ENCODE measurements at regions not wholly inside any gene's neighbourhood (a gene's known extent, or its start where the extent isn't known, plus 50 kb on each side); places are given as distances from the start of the nearest gene placed in this dataset.

DNA sequence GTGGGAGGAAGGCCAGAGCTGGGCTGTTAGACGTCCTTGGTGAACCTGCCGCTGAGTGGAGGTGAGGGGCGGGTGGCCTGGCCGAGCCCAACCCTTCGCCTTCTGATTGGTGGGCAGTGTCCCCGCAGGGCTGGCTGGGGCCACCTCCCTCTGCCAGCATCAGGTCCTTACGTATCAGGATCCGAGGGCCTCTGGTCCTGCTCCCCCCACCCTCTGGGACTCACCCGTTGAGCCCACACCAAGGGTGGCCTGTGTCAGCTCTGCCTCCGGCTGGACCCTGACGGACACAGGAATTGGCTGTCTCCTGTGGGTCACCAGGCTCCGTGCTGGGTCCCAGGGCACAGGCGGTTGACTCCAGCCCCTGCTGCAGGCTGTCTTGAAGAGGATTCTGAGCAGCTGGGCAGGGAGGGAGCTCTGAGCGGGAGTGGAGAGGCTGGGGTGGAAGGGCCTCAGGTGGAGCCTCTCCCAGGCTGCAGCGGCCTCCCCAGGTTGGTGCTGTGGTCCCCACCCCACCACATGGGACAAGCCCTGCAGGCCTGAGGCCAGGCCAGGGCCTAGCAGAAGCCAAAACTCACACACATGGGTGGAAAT, 58.4 kb upstream of the NKX1-1 start:
- DNase-seq (ENCODE audit: low read depth): no peak
- no peak overlapping the region for H3K4me3 ChIP-seq (ENCODE audit: low read length)
- TF ChIP-seq, protein P1, sequence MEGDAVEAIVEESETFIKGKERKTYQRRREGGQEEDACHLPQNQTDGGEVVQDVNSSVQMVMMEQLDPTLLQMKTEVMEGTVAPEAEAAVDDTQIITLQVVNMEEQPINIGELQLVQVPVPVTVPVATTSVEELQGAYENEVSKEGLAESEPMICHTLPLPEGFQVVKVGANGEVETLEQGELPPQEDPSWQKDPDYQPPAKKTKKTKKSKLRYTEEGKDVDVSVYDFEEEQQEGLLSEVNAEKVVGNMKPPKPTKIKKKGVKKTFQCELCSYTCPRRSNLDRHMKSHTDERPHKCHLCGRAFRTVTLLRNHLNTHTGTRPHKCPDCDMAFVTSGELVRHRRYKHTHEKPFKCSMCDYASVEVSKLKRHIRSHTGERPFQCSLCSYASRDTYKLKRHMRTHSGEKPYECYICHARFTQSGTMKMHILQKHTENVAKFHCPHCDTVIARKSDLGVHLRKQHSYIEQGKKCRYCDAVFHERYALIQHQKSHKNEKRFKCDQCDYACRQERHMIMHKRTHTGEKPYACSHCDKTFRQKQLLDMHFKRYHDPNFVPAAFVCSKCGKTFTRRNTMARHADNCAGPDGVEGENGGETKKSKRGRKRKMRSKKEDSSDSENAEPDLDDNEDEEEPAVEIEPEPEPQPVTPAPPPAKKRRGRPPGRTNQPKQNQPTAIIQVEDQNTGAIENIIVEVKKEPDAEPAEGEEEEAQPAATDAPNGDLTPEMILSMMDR (IDR thresholded peaks at IDR 0.05; ENCODE audit: insufficient read depth, low read depth, low read length, missing control alignments): no peak

DNA sequence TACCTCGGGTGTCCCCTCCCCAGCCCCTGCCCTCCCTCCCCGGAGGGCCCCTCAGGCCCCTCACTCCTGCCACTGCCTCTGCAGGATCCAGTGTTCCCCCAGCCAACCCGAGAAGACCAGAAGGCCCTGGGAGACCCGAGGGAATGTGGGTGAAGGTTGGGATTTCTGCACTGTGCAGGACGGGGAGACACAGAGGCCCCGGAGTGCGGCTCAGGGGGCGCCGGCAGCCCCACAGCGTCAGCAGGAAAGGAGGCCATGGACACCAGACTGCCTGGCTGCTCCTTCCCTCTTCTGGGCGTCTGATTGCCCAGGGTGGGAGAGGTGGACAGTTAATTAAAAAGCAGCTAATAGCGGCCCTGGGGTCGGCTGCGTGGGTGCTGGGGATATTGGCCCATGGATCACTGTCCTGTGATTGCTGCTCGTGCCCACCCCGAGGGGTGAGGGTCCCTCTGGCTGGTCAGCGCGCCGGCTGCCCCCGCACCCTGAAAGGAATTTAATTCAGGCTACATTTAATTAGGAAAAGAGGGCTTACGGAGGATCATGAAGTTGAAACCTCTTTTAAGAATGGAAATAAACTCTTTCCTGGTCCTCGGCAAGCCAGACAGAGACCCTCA, 57.8 kb upstream of the NKX1-1 start:
- no peak overlapping the region for H3K4me3 ChIP-seq (ENCODE audit: low read length)
- DNase-seq (ENCODE audit: low read depth): no peak
- TF ChIP-seq, protein P1 (IDR thresholded peaks at IDR 0.05; ENCODE audit: insufficient read depth, low read depth, low read length, missing control alignments): no peak

DNA sequence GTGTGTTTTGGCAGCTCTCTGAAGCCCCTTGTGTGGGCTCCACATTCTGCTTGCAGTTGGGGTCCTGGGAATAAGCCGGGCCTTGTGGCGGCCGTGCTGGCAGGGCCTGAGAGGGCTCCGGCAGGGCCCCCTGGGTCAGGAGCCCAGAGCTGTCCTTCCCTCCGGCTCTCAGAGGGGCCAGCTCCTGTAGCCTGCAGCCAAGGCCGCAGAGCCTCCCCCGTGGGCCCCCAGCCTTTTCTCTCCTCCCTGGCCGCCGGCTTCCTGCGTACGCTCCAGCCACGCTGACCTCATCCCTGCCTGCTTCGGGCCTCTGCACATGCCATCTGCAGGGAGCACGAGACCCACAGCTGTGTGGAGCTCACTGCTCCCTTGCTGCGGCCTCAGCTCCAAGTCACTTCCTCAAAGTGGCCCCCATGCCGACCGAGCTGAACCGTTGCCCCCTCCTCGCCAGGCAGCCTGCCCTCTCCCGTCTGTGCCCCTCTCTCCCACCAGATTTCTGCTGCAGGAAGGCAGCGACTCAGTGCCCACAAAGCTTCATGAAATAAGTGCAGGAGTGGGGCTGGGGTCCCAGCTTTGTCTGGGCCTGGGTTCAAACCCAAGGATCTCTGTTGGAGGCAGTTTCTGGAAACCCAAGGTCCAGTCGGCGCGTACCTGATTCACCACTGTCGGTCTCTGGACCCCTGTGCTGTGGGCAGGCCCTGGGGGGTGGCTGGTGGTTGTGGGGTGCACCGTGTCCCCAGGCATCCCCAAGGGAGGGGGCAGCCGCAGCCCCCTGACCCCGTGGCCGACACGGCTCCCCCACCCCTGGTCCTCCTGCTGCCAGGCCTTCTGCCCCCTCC, 57.1 kb upstream of the NKX1-1 start:
- TF ChIP-seq, protein P1 (IDR thresholded peaks at IDR 0.05; ENCODE audit: insufficient read depth, low read depth, low read length, missing control alignments): no peak
- no peak for DNase-seq (ENCODE audit: low read depth)
- no peak overlapping the region for H3K4me3 ChIP-seq (ENCODE audit: low read length)

DNA sequence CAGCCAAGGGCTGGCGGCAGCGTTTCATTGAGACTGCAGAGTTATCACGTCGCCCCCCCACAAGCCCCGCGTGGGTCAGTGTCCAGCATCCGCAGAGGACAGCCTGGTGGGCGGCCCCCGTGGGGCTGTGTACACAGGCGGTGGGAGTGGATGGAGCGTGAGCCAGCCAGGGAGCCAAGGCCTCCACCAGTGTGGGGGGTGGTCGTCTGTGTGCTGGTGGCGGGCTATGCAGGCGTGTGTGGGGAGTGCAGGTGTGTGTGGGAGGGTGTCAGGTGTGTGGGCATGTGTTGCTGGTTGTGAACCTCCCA, 56.5 kb upstream of the NKX1-1 start:
- DNase-seq (ENCODE audit: low read depth): no peak
- H3K4me3 ChIP-seq (ENCODE audit: low read length): no peak overlapping the region
- TF ChIP-seq, protein P1 (IDR thresholded peaks at IDR 0.05; ENCODE audit: insufficient read depth, low read depth, low read length, missing control alignments): no peak

GRCh38 chr4:1462009-1462767, 55.9 kb upstream of the NKX1-1 start:
- no peak for DNase-seq (ENCODE audit: low read depth)
- no peak overlapping the region for H3K4me3 ChIP-seq (ENCODE audit: low read length)
- TF ChIP-seq, protein P1 (IDR thresholded peaks at IDR 0.05; ENCODE audit: insufficient read depth, low read depth, low read length, missing control alignments): no peak

- no peak for DNase-seq (ENCODE audit: low read depth)
- no peak overlapping the region for H3K4me3 ChIP-seq (ENCODE audit: low read length)
- TF ChIP-seq, protein P1 (IDR thresholded peaks at IDR 0.05; ENCODE audit: insufficient read depth, low read depth, low read length, missing control alignments): no peak
These were observed 55.0 kb upstream of the NKX1-1 start for GRCh38 chr4:1460967-1461868.
